IPS-20b (cell line): ENCODE measurements at regions not wholly inside any gene's neighbourhood (a gene's known extent, or its start where the extent isn't known, plus 50 kb on each side); places are given as distances from the start of the nearest gene placed in this dataset.

Experiments
- H3K27ac ChIP-seq: one replicate; pipeline ENCODE4 v1.5.1; 2013; ENCODE audit warnings: low read length
- H3K27me3 ChIP-seq: 2 replicates; pipeline ENCODE4 v1.6.1; 2013; ENCODE audit warnings: mild to moderate bottlenecking, low read length, inconsistent platforms; ENCODE audit not compliant: insufficient read depth
- H3K36me3 ChIP-seq: 2 replicates; pipeline ENCODE4 v1.6.1; 2013; ENCODE audit warnings: low read depth, mild to moderate bottlenecking, inconsistent platforms, low read length, moderate library complexity; ENCODE audit not compliant: insufficient read depth
- H3K4me1 ChIP-seq: 2 replicates; pipeline ENCODE4 v1.6.1; 2013; ENCODE audit warnings: mild to moderate bottlenecking, control low read depth, inconsistent platforms, low read length, moderate library complexity; ENCODE audit not compliant: insufficient read depth
- H3K4me3 ChIP-seq: 2 replicates; pipeline ENCODE4 v1.5.1; 2013; ENCODE audit warnings: mild to moderate bottlenecking, low read length, inconsistent platforms
- H3K9ac ChIP-seq: 2 replicates; pipeline ENCODE4 v1.6.1; 2013; ENCODE audit warnings: low read depth, mild to moderate bottlenecking, inconsistent platforms, low read length, moderate library complexity
- H3K9me3 ChIP-seq: 2 replicates; pipeline ENCODE4 v1.6.1; 2013; ENCODE audit warnings: mild to moderate bottlenecking, low read depth, low read length, inconsistent platforms; ENCODE audit not compliant: insufficient read depth

DNA sequence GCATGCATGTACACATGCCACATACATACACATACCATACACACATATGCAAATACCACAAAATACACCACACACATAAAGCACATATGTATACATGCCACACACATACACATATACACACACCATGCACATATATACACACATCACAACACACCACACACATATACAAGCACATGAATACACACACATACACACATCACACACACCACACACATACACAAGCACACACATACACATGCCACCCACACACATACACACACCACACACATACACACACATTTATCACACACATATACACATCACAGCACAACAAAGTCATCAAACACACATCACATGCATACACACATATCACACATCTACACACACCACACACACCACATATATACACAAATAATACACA lies 1108.5 kb downstream of the GALC start:
- no peak overlapping the region for H3K27ac ChIP-seq
- no peaks in the 10 kb centered on the region for H3K4me1 ChIP-seq
- H3K36me3 ChIP-seq, result no peaks in the 10 kb centered on the region
- no peaks in the 10 kb centered on the region; the same call in 1 of the 2 replicates for H3K9me3 ChIP-seq
- H3K4me3 ChIP-seq, result no peak overlapping the region
- no peaks in the 10 kb centered on the region for H3K27me3 ChIP-seq
- H3K9ac ChIP-seq, result no peak overlapping the region

DNA sequence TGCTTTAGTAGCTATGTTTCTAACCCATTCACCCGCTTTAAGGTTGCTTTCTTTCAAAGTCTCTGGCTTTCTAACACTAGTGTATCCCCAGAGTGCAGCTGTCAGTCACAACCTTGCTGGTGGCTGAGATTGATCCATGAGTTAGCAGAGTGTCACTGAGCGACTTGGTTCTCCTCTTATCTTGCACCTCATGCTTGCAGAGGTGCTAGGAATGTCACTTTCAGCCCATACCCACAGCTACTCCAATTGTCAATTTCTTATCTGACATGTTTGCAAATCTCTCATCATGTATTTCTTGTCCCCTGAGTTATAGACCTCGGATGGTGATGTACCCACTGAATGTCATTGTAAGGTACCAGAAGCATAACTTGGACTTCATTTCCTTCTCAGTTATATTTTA lies 1110.2 kb downstream of the GALC start:
- H3K4me1 ChIP-seq, result no peaks in the 10 kb centered on the region
- H3K4me3 ChIP-seq, result no peak overlapping the region
- H3K27ac ChIP-seq, result no peak overlapping the region
- H3K9ac ChIP-seq, result no peak overlapping the region
- H3K9me3 ChIP-seq, result no peaks in the 10 kb centered on the region; the same call in 1 of the 2 replicates
- no peaks in the 10 kb centered on the region for H3K36me3 ChIP-seq
- H3K27me3 ChIP-seq, result no peaks in the 10 kb centered on the region

DNA sequence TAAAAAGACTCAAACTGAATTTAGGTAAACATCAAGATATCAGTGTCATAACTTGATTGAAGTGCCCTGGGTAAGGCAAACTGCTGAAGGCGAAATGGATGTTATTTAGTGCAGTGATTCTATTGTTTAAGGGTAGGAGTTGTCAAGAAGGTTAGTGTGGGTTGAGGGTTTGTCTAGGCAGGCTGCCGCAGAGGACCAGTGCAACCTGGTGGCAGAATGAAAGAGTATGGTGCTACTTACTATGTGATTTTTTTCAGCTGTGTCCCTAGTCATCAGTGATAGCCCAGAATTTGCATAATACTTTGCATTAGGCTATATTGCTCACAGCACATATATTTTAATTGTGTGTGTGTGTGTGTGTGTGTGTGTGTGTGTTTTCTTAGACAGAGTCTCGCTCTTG lies 1127.0 kb downstream of the GALC start:
- Histone ChIP-seq H3K4me1 (no peaks in the 10 kb centered on the region), H3K36me3 (no peaks in the 10 kb centered on the region), H3K27me3 (no peaks in the 10 kb centered on the region), H3K9ac (no peak overlapping the region), H3K27ac (no peak overlapping the region), H3K4me3 (no peak overlapping the region), H3K9me3 (no peaks in the 10 kb centered on the region)

DNA sequence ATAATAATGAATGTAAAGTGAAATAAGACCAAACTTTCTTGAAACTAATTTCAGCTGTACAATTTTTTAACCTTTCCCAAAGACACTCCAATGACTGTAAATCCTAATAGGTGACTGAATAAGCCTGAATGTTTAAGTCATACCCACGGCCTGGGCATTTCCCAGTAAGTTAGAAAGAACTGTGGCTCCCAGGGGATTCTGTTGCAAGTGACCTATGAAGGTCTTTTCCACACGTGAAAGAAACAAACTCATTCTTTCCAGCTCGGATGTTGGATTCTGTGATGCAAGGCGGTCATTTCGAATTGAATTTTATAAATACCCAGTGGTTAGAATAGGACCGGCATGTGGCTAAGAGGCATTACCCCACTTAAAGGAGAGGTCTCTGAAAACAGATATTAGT lies 1134.4 kb downstream of the GALC start:
- no peaks in the 10 kb centered on the region for H3K36me3 ChIP-seq
- no peak overlapping the region for H3K4me3 ChIP-seq
- H3K27ac ChIP-seq, result no peak overlapping the region
- H3K9ac ChIP-seq, result no peak overlapping the region
- H3K4me1 ChIP-seq, result no peaks in the 10 kb centered on the region
- no peaks in the 10 kb centered on the region for H3K27me3 ChIP-seq
- no peaks in the 10 kb centered on the region for H3K9me3 ChIP-seq

DNA sequence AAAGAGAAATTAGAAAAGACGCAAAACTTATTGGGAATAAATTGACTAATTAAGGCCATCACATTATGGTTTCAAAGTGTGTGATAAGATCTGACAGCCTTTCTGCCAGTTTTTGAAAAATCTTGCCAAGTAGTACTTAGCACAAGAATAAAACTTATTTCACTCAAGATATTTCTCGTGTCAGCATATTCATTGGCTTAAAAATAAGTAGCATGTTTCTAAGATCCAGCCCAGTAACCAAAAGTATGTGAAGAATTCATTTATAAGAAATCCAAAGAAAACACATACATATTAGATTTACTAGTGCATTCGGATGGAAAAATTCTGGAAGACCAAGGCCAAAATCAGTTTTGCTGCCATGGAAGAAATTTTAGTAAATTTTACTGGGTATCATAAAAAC lies 1135.0 kb downstream of the GALC start:
- H3K4me3 ChIP-seq, result no peak overlapping the region
- no peak overlapping the region for H3K27ac ChIP-seq
- no peaks in the 10 kb centered on the region for H3K4me1 ChIP-seq
- H3K27me3 ChIP-seq, result no peaks in the 10 kb centered on the region
- H3K9ac ChIP-seq, result no peak overlapping the region
- H3K36me3 ChIP-seq, result no peaks in the 10 kb centered on the region
- H3K9me3 ChIP-seq, result no peaks in the 10 kb centered on the region

DNA sequence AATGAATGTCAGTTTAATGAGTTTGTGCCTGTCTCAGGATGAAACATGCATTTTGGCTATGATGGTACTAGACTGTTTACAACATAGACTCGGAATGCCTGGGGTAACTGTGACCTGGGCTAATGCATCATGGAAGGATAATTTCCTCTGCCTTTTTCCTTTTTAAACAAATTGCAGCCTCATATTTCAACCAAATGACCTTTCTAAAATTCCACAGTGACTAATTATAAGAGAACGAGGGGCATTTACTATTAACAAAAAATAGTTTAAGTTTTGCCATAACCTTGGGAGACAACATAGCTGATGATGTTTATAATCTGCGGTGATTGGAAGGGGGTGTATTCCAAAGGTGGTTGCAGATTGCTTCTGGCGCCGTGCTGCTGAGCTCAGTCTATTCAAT lies 1140.5 kb downstream of the GALC start:
- no peaks in the 10 kb centered on the region for H3K4me1 ChIP-seq
- no peak overlapping the region for H3K9ac ChIP-seq
- no peaks in the 10 kb centered on the region for H3K36me3 ChIP-seq
- H3K27me3 ChIP-seq, result no peaks in the 10 kb centered on the region
- H3K27ac ChIP-seq, result no peak overlapping the region
- H3K4me3 ChIP-seq, result no peak overlapping the region
- no peaks in the 10 kb centered on the region for H3K9me3 ChIP-seq

DNA sequence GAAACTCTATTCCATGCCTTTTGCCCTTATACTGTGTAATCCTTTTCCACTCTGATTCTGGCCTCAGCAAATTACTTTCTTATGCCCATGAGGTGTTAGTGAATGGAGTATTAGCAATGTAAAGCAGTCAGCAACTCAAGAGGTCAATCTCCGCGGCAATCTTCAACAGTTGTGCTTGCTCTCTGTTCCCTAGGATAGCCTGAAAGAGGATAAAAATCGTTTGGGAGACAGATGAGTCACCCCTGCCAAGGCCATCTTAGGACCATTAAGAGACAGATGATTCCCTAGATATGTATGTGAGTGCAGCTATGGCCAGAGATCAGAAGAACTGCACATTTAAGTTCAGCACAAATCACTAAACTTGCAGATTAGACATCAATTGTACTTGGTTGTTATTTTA lies 1145.8 kb downstream of the GALC start:
- Histone ChIP-seq H3K9me3 (no peaks in the 10 kb centered on the region), H3K4me1 (no peaks in the 10 kb centered on the region; the same call in 1 of the 2 replicates), H3K4me3 (no peak overlapping the region), H3K27ac (no peak overlapping the region), H3K9ac (no peak overlapping the region), H3K27me3 (no peaks in the 10 kb centered on the region), H3K36me3 (no peaks in the 10 kb centered on the region)

DNA sequence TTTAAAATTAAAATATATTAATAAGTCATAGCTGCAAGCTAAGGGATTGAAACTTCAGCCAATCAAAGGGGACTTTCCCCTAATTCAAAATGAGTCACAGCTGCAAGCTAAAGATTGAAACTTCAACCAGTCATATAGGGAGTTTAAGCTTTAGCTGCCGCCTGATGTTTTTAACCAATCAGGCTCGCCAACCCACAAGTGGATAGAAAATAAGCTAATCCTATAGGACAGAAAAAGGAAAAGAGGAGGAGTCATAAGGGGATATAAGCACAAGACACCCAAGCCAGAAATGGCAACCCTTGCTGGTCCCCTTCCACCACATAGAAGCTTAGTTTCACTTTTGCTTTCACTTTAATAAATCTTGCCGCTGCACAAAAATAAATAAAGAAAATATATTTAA lies 1154.6 kb downstream of the GALC start:
- H3K4me1 ChIP-seq, result no peaks in the 10 kb centered on the region; the same call in 1 of the 2 replicates
- H3K27ac ChIP-seq, result no peak overlapping the region
- no peaks in the 10 kb centered on the region for H3K36me3 ChIP-seq
- no peak overlapping the region for H3K9ac ChIP-seq
- H3K9me3 ChIP-seq, result no peaks in the 10 kb centered on the region
- H3K27me3 ChIP-seq, result no peaks in the 10 kb centered on the region
- no peak overlapping the region for H3K4me3 ChIP-seq

DNA sequence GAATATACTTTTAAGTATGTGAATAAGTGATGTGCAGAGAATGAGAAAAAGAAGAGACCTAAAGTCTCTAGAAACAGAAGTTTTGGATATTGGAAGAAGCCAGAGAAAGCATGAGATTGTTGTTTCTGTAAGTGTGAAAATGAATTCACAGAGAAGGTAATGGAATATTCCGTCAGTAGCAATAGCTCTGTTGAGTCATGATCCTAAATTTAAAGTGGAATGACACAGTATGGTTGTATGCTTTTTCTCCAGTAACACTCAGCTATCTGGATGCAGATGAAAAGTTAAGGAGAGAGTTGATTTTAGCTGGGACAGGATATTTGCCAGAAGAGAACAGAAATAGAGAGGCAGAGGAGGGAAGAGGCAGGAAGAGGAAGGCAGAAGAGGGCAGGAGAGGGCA lies 1166.3 kb downstream of the GALC start:
- H3K36me3 ChIP-seq, result no peaks in the 10 kb centered on the region
- H3K27ac ChIP-seq, result no peak overlapping the region
- H3K9me3 ChIP-seq, result no peaks in the 10 kb centered on the region
- no peak overlapping the region for H3K4me3 ChIP-seq
- H3K27me3 ChIP-seq, result no peaks in the 10 kb centered on the region
- H3K4me1 ChIP-seq, result no peaks in the 10 kb centered on the region
- no peak overlapping the region for H3K9ac ChIP-seq

DNA sequence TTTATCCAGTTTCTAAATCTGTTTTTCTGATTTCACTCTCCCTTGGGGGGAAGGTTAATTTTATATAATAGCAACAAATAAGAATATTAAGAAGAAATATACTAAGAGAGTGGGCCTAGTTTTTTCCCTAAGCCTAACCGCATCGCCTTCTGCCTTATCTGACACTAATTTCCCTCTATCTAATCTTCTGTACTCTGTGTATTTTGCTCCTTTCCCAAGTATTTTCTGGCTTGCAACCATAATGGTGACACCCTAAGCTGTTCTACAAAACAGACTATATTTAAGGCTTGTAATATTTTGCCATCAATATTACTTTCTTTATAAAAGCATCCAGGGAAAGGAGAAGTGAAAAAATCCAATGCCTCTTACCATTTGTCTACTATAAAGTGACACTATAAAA lies 1168.8 kb downstream of the GALC start:
- Histone ChIP-seq H3K9me3 (no peaks in the 10 kb centered on the region), H3K27me3 (no peaks in the 10 kb centered on the region), H3K27ac (no peak overlapping the region), H3K36me3 (no peaks in the 10 kb centered on the region), H3K9ac (no peak overlapping the region), H3K4me1 (no peaks in the 10 kb centered on the region), H3K4me3 (no peak overlapping the region)

DNA sequence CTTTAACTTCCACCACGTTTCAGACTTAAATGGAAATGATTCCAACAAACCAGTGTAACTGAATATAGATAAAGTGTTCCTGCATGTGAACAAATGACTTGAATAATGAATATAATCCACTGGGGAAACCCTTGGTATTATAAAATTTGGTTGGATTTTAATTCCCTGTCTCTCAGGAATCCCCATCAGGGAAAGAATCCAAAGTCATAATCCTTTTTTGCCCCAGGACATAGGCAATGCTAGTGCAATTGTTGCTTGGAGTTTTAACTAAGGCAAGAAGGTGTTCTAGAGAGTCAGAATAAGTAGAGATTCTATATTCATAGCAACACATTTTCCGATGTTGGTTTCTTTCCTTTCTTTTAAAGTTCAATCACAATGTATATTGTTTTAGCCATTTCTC lies 1169.4 kb downstream of the GALC start:
- Histone ChIP-seq H3K27me3 (no peaks in the 10 kb centered on the region), H3K4me3 (no peak overlapping the region), H3K4me1 (no peaks in the 10 kb centered on the region), H3K9me3 (no peaks in the 10 kb centered on the region), H3K36me3 (no peaks in the 10 kb centered on the region), H3K27ac (no peak overlapping the region), H3K9ac (no peak overlapping the region)

DNA sequence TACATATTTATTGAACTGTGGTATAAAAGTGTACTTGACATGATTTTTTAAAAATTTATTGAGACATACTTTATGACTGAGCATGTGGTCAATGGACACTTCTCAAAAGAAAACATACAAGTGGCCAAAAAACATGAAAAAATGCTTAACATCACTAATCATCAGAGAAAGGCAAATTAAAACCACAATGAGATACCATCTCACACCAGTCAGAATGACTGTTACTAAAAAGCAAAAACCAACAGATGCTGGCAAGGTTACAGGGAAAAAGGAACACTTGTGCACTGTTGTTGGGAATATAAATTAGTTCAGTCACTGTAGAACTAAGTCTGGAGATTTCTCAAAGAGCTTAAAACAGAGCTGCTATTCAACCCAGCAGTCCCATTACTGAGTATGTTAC lies 1177.6 kb downstream of the GALC start:
- no peak overlapping the region for H3K4me3 ChIP-seq
- H3K4me1 ChIP-seq, result no peaks in the 10 kb centered on the region
- H3K9me3 ChIP-seq, result peaks cover 3% of the 10 kb centered on the region; the same call in 1 of the 2 replicates
- no peaks in the 10 kb centered on the region for H3K36me3 ChIP-seq
- no peaks in the 10 kb centered on the region for H3K27me3 ChIP-seq
- H3K9ac ChIP-seq, result no peak overlapping the region
- H3K27ac ChIP-seq, result no peak overlapping the region

DNA sequence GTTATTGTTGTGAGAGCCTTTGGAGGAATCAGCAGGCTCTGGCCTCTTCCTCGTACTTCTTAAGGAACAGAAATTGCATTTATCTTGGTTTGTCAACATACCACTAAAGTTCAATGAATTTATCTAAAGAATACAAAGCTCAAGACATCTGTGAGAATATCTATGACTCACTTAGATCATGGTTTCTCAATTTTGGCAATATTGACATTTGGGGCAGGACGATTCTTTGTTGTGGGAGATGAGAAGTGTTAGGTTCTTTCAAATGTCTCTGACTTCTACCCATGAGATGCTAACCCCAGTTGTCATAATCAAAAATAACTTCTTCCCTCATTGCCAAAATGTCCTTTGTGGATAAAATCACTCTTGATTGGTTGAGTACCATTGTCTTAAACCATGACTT lies 1190.3 kb downstream of the GALC start:
- Histone ChIP-seq H3K4me1 (no peaks in the 10 kb centered on the region), H3K27ac (no peak overlapping the region), H3K9ac (no peak overlapping the region), H3K36me3 (no peaks in the 10 kb centered on the region), H3K9me3 (no peaks in the 10 kb centered on the region), H3K27me3 (no peaks in the 10 kb centered on the region), H3K4me3 (no peak overlapping the region)
